ENCODE measurements at regions not wholly inside any gene's neighbourhood (a gene's known extent, or its start where the extent isn't known, plus 50 kb on each side); places are given as distances from the start of the nearest gene placed in this dataset.

DNA sequence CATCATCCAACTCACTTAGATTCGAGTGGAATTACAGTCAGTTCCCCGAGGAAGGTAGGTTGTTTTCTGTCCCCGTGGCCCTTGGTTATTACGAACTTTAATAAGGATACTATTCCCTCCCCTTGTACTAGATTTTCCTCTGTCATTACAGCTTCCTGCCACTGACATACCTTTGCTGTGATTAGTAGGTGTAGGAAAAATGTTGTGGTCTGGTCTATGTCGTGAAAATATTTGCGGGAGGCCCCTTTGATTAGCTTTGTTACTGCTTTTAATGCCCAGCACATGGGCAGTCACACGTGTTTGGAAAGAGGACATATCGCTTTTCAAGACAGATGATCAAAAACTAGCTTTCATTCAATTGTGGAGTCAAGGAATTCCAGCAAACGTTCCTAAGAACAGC lies 92.2 kb downstream of the GATA3 start:
- Histone ChIP-seq H3K27me3 (ENCODE audit: insufficient read depth, poor library complexity, severe bottlenecking) (no peaks in the 10 kb centered on the region), H3K4me3 (replicated peaks; ENCODE audit: insufficient read depth, low read length) (no peak overlapping the region), H3K27ac (replicated peaks) (no peak overlapping the region)
- TF ChIP-seq GABPA (IDR thresholded peaks at IDR 0.05; ENCODE audit: low read depth): no peak
- no peak for TF ChIP-seq SPI1 (IDR thresholded peaks at IDR 0.05; ENCODE audit: borderline replicate concordance, low read depth)
- no peak for TF ChIP-seq POLR2AphosphoS5 (IDR thresholded peaks at IDR 0.05; ENCODE audit: low read depth)
- TF ChIP-seq, protein P1, sequence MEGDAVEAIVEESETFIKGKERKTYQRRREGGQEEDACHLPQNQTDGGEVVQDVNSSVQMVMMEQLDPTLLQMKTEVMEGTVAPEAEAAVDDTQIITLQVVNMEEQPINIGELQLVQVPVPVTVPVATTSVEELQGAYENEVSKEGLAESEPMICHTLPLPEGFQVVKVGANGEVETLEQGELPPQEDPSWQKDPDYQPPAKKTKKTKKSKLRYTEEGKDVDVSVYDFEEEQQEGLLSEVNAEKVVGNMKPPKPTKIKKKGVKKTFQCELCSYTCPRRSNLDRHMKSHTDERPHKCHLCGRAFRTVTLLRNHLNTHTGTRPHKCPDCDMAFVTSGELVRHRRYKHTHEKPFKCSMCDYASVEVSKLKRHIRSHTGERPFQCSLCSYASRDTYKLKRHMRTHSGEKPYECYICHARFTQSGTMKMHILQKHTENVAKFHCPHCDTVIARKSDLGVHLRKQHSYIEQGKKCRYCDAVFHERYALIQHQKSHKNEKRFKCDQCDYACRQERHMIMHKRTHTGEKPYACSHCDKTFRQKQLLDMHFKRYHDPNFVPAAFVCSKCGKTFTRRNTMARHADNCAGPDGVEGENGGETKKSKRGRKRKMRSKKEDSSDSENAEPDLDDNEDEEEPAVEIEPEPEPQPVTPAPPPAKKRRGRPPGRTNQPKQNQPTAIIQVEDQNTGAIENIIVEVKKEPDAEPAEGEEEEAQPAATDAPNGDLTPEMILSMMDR (IDR thresholded peaks at IDR 0.05; ENCODE audit: insufficient read depth, low read length): no peak
- TF ChIP-seq, protein P2, sequence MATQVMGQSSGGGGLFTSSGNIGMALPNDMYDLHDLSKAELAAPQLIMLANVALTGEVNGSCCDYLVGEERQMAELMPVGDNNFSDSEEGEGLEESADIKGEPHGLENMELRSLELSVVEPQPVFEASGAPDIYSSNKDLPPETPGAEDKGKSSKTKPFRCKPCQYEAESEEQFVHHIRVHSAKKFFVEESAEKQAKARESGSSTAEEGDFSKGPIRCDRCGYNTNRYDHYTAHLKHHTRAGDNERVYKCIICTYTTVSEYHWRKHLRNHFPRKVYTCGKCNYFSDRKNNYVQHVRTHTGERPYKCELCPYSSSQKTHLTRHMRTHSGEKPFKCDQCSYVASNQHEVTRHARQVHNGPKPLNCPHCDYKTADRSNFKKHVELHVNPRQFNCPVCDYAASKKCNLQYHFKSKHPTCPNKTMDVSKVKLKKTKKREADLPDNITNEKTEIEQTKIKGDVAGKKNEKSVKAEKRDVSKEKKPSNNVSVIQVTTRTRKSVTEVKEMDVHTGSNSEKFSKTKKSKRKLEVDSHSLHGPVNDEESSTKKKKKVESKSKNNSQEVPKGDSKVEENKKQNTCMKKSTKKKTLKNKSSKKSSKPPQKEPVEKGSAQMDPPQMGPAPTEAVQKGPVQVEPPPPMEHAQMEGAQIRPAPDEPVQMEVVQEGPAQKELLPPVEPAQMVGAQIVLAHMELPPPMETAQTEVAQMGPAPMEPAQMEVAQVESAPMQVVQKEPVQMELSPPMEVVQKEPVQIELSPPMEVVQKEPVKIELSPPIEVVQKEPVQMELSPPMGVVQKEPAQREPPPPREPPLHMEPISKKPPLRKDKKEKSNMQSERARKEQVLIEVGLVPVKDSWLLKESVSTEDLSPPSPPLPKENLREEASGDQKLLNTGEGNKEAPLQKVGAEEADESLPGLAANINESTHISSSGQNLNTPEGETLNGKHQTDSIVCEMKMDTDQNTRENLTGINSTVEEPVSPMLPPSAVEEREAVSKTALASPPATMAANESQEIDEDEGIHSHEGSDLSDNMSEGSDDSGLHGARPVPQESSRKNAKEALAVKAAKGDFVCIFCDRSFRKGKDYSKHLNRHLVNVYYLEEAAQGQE (IDR thresholded peaks at IDR 0.05; ENCODE audit: insufficient replicate concordance, low read depth): no peak
- no peak for DNase-seq (ENCODE audit: low read depth in 1 of 2, low spot score in 1 of 2)

DNA sequence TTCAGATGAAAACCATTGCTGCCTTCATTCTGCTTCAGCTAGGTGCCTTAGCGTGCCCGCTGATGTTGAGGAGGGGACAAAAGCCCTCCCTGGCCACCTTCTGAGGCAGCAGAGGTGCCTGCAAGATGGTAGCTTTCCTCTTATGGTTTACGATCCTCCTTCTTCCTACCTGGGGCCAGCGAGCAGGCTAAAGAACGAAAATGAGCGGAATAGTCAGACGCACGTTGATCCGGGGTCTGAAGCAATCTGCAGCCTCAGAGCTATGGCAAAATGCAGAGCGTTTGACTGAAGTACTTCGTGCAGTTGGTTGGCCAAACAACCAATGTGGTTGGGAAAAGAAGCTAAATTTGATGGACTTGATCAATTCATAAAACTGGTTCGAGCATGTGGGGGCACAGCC lies 95.5 kb downstream of the GATA3 start:
- no peaks in the 10 kb centered on the region for H3K27me3 ChIP-seq (ENCODE audit: insufficient read depth, poor library complexity, severe bottlenecking)
- DNase-seq (ENCODE audit: low read depth in 1 of 2, low spot score in 1 of 2): no peak
- H3K27ac ChIP-seq (replicated peaks): no peak overlapping the region
- TF ChIP-seq GABPA (IDR thresholded peaks at IDR 0.05; ENCODE audit: low read depth) (no peak), SPI1 (IDR thresholded peaks at IDR 0.05; ENCODE audit: borderline replicate concordance, low read depth) (no peak), POLR2AphosphoS5 (IDR thresholded peaks at IDR 0.05; ENCODE audit: low read depth) (no peak)
- TF ChIP-seq, protein P2 (IDR thresholded peaks at IDR 0.05; ENCODE audit: insufficient replicate concordance, low read depth): no peak
- TF ChIP-seq, protein P1 (IDR thresholded peaks at IDR 0.05; ENCODE audit: insufficient read depth, low read length): no peak
- no peak overlapping the region for H3K4me3 ChIP-seq (replicated peaks; ENCODE audit: insufficient read depth, low read length)

DNA sequence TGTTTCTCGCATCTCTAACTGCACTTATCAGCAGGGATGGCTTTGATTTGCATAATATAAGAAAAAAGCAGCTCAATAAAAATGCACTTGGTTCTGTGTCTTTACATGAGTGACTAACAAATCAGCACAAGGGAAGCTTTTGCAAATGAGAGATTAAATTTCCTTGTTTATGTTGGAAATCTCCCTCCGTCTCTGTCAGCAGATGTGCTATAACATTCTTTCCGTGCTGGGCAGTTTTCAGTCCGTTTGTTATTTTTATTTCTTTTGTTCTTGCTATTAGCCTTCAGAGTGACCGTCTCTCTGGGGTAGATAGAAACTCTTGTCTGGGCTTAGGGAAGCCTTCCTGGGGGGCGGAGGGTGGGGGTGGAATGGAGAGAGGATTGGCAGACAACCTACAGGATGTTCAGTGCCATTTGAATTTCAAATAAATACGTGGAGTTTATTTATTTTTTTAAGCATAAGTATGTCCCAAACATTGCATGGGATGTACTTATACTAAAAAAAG lies 96.0 kb downstream of the GATA3 start:
- no peak overlapping the region for H3K4me3 ChIP-seq (replicated peaks; ENCODE audit: insufficient read depth, low read length)

More for the DNA sequence above, 96.0 kb downstream of the GATA3 start:
- DNase-seq (ENCODE audit: low read depth in 1 of 2, low spot score in 1 of 2): no peak
- Histone ChIP-seq H3K27ac (replicated peaks) (no peak overlapping the region), H3K27me3 (ENCODE audit: insufficient read depth, poor library complexity, severe bottlenecking) (no peaks in the 10 kb centered on the region)
- TF ChIP-seq SPI1 (IDR thresholded peaks at IDR 0.05; ENCODE audit: borderline replicate concordance, low read depth) (no peak), POLR2AphosphoS5 (IDR thresholded peaks at IDR 0.05; ENCODE audit: low read depth) (no peak), GABPA (IDR thresholded peaks at IDR 0.05; ENCODE audit: low read depth) (no peak)
- TF ChIP-seq, protein P2 (IDR thresholded peaks at IDR 0.05; ENCODE audit: insufficient replicate concordance, low read depth): no peak
- TF ChIP-seq, protein P1 (IDR thresholded peaks at IDR 0.05; ENCODE audit: insufficient read depth, low read length): no peak

All from HL-60 (cell line).